ENCODE measurements at regions not wholly inside any gene's neighbourhood (a gene's known extent, or its start where the extent isn't known, plus 50 kb on each side); places are given as distances from the start of the nearest gene placed in this dataset.

- DNase-seq, result no peak
- Histone ChIP-seq H3K4me2 (ENCODE audit: low read length, poor library complexity, severe bottlenecking) (no peak overlapping the region), H2BK15ac (ENCODE audit: low read depth, poor library complexity, severe bottlenecking) (no peak overlapping the region), H2BK120ac (ENCODE audit: low read depth, low read length) (no peak overlapping the region), H3K27ac (ENCODE audit: low read length, poor library complexity, severe bottlenecking) (no peak overlapping the region), H3K27me3 (ENCODE audit: control insufficient read depth in 1 of 2, insufficient read depth in 1 of 2, low read length in 2 of 2) (no peaks in the 10 kb centered on the region), H3K4ac (ENCODE audit: low read depth in 1 of 2, low read length in 2 of 2) (no peak overlapping the region), H3K23ac (ENCODE audit: low read length in 2 of 2) (no peak overlapping the region), H2AK5ac (ENCODE audit: low read length, severe bottlenecking) (no peak overlapping the region), H2BK5ac (ENCODE audit: low read depth, low read length, poor library complexity, severe bottlenecking) (no peak overlapping the region), H4K91ac (ENCODE audit: low read length) (no peak overlapping the region), H3K14ac (ENCODE audit: low read length in 2 of 2) (no peak overlapping the region), H3K9me3 (ENCODE audit: control insufficient read depth, low read length) (no peaks in the 10 kb centered on the region), H4K8ac (ENCODE audit: low read length) (no peak overlapping the region), H3K18ac (ENCODE audit: low read depth in 1 of 2, low read length in 2 of 2) (no peak overlapping the region), H3K9ac (ENCODE audit: low read length) (no peak overlapping the region), H2AFZ (ENCODE audit: low read depth, low read length) (no peak overlapping the region), H3K36me3 (ENCODE audit: control insufficient read depth in 1 of 2, insufficient read depth in 2 of 2, low read depth in 1 of 2, low read length in 2 of 2) (no peaks in the 10 kb centered on the region), H3K4me1 (ENCODE audit: control insufficient read depth, insufficient read depth, low read depth, low read length) (no peaks in the 10 kb centered on the region), H3K4me3 (ENCODE audit: insufficient read depth in 1 of 2, low read depth in 1 of 2, low read length in 2 of 2) (no peak overlapping the region), H3K79me1 (replicated peaks; ENCODE audit: low read length, poor library complexity, severe bottlenecking) (no peaks in the 10 kb centered on the region), H2BK12ac (ENCODE audit: low read length in 2 of 2) (no peak overlapping the region)
- WGBS, result 20% methylated on average over 1 of the region's 2 CpGs
Measured at GRCh38 chr2:195151711-195152110, 505.3 kb upstream of the SLC39A10 start.

GRCh38 chr2:195150819-195151218 is 506.2 kb upstream of the SLC39A10 start:
- DNase-seq, result no peak
- Histone ChIP-seq H3K14ac (ENCODE audit: low read length in 2 of 2) (no peak overlapping the region), H3K36me3 (ENCODE audit: control insufficient read depth in 1 of 2, insufficient read depth in 2 of 2, low read depth in 1 of 2, low read length in 2 of 2) (no peaks in the 10 kb centered on the region), H2AK5ac (ENCODE audit: low read length, severe bottlenecking) (no peak overlapping the region), H3K27me3 (ENCODE audit: control insufficient read depth in 1 of 2, insufficient read depth in 1 of 2, low read length in 2 of 2) (no peaks in the 10 kb centered on the region), H3K79me1 (replicated peaks; ENCODE audit: low read length, poor library complexity, severe bottlenecking) (no peaks in the 10 kb centered on the region), H2BK5ac (ENCODE audit: low read depth, low read length, poor library complexity, severe bottlenecking) (no peak overlapping the region), H3K4ac (ENCODE audit: low read depth in 1 of 2, low read length in 2 of 2) (no peak overlapping the region), H2AFZ (ENCODE audit: low read depth, low read length) (no peak overlapping the region), H2BK120ac (ENCODE audit: low read depth, low read length) (no peak overlapping the region), H3K4me2 (ENCODE audit: low read length, poor library complexity, severe bottlenecking) (no peak overlapping the region), H2BK15ac (ENCODE audit: low read depth, poor library complexity, severe bottlenecking) (no peak overlapping the region), H4K91ac (ENCODE audit: low read length) (no peak overlapping the region), H3K18ac (ENCODE audit: low read depth in 1 of 2, low read length in 2 of 2) (no peak overlapping the region), H3K4me3 (ENCODE audit: insufficient read depth in 1 of 2, low read depth in 1 of 2, low read length in 2 of 2) (no peak overlapping the region), H3K27ac (ENCODE audit: low read length, poor library complexity, severe bottlenecking) (no peak overlapping the region), H4K8ac (ENCODE audit: low read length) (no peak overlapping the region), H3K9ac (ENCODE audit: low read length) (no peak overlapping the region), H3K9me3 (ENCODE audit: control insufficient read depth, low read length) (no peaks in the 10 kb centered on the region), H3K23ac (ENCODE audit: low read length in 2 of 2) (no peak overlapping the region), H2BK12ac (ENCODE audit: low read length in 2 of 2) (no peak overlapping the region), H3K4me1 (ENCODE audit: control insufficient read depth, insufficient read depth, low read depth, low read length) (no peaks in the 10 kb centered on the region)
- WGBS, result 66% methylated on average over 2 of the region's 2 CpGs

- Histone ChIP-seq H2BK12ac (ENCODE audit: low read length in 2 of 2) (no peak overlapping the region), H2BK15ac (ENCODE audit: low read depth, poor library complexity, severe bottlenecking) (no peak overlapping the region), H3K4ac (ENCODE audit: low read depth in 1 of 2, low read length in 2 of 2) (no peak overlapping the region), H4K91ac (ENCODE audit: low read length) (no peak overlapping the region), H2AFZ (ENCODE audit: low read depth, low read length) (no peak overlapping the region), H2AK5ac (ENCODE audit: low read length, severe bottlenecking) (no peak overlapping the region), H3K36me3 (ENCODE audit: control insufficient read depth in 1 of 2, insufficient read depth in 2 of 2, low read depth in 1 of 2, low read length in 2 of 2) (no peaks in the 10 kb centered on the region), H3K4me3 (ENCODE audit: insufficient read depth in 1 of 2, low read depth in 1 of 2, low read length in 2 of 2) (no peak overlapping the region), H3K9me3 (ENCODE audit: control insufficient read depth, low read length) (no peaks in the 10 kb centered on the region), H3K79me1 (replicated peaks; ENCODE audit: low read length, poor library complexity, severe bottlenecking) (no peaks in the 10 kb centered on the region), H3K4me2 (ENCODE audit: low read length, poor library complexity, severe bottlenecking) (no peak overlapping the region), H3K4me1 (ENCODE audit: control insufficient read depth, insufficient read depth, low read depth, low read length) (no peaks in the 10 kb centered on the region), H3K18ac (ENCODE audit: low read depth in 1 of 2, low read length in 2 of 2) (no peak overlapping the region), H4K8ac (ENCODE audit: low read length) (no peak overlapping the region), H3K14ac (ENCODE audit: low read length in 2 of 2) (no peak overlapping the region), H3K27ac (ENCODE audit: low read length, poor library complexity, severe bottlenecking) (no peak overlapping the region), H3K9ac (ENCODE audit: low read length) (no peak overlapping the region), H3K23ac (ENCODE audit: low read length in 2 of 2) (no peak overlapping the region), H2BK5ac (ENCODE audit: low read depth, low read length, poor library complexity, severe bottlenecking) (no peak overlapping the region), H2BK120ac (ENCODE audit: low read depth, low read length) (no peak overlapping the region), H3K27me3 (ENCODE audit: control insufficient read depth in 1 of 2, insufficient read depth in 1 of 2, low read length in 2 of 2) (no peaks in the 10 kb centered on the region)
- 84% methylated on average over 4 of the region's 5 CpGs for WGBS
- DNase-seq, result no peak
Measured at GRCh38 chr2:195148004-195148403, 509.0 kb upstream of the SLC39A10 start.

- no peak overlapping the region for H3K18ac ChIP-seq (ENCODE audit: low read depth in 1 of 2, low read length in 2 of 2)
- no peaks in the 10 kb centered on the region for H3K9me3 ChIP-seq (ENCODE audit: control insufficient read depth, low read length)
- H3K9ac ChIP-seq (ENCODE audit: low read length), result no peak overlapping the region
- no peak overlapping the region for H2BK5ac ChIP-seq (ENCODE audit: low read depth, low read length, poor library complexity, severe bottlenecking)
- no peak overlapping the region for H2BK12ac ChIP-seq (ENCODE audit: low read length in 2 of 2)
- H2BK120ac ChIP-seq (ENCODE audit: low read depth, low read length), result no peak overlapping the region
- no peak overlapping the region for H3K4me2 ChIP-seq (ENCODE audit: low read length, poor library complexity, severe bottlenecking)
- H4K91ac ChIP-seq (ENCODE audit: low read length), result no peak overlapping the region
- no peak overlapping the region for H2BK15ac ChIP-seq (ENCODE audit: low read depth, poor library complexity, severe bottlenecking)
- H2AFZ ChIP-seq (ENCODE audit: low read depth, low read length), result no peak overlapping the region
- no peak for DNase-seq
- H3K27me3 ChIP-seq (ENCODE audit: control insufficient read depth in 1 of 2, insufficient read depth in 1 of 2, low read length in 2 of 2), result no peaks in the 10 kb centered on the region
- 51% methylated on average over 3 of the region's 4 CpGs for WGBS
- no peak overlapping the region for H3K4ac ChIP-seq (ENCODE audit: low read depth in 1 of 2, low read length in 2 of 2)
- no peak overlapping the region for H3K23ac ChIP-seq (ENCODE audit: low read length in 2 of 2)
- H3K4me1 ChIP-seq (ENCODE audit: control insufficient read depth, insufficient read depth, low read depth, low read length), result no peaks in the 10 kb centered on the region
- H3K14ac ChIP-seq (ENCODE audit: low read length in 2 of 2), result no peak overlapping the region
- no peaks in the 10 kb centered on the region for H3K36me3 ChIP-seq (ENCODE audit: control insufficient read depth in 1 of 2, insufficient read depth in 2 of 2, low read depth in 1 of 2, low read length in 2 of 2)
- no peak overlapping the region for H3K4me3 ChIP-seq (ENCODE audit: insufficient read depth in 1 of 2, low read depth in 1 of 2, low read length in 2 of 2)
- H4K8ac ChIP-seq (ENCODE audit: low read length), result no peak overlapping the region
- no peak overlapping the region for H2AK5ac ChIP-seq (ENCODE audit: low read length, severe bottlenecking)
- no peaks in the 10 kb centered on the region for H3K79me1 ChIP-seq (replicated peaks; ENCODE audit: low read length, poor library complexity, severe bottlenecking)
- H3K27ac ChIP-seq (ENCODE audit: low read length, poor library complexity, severe bottlenecking), result no peak overlapping the region
Measured at GRCh38 chr2:195146761-195147541, 510.1 kb upstream of the SLC39A10 start.
